Choroid plexus epithelial cell (primary cell): ENCODE measurements at regions not wholly inside any gene's neighbourhood (a gene's known extent, or its start where the extent isn't known, plus 50 kb on each side); places are given as distances from the start of the nearest gene placed in this dataset.

ENCODE experiments used
- DNase-seq: peaks from one replicate; pipeline ENCODE4 v3.0.0-alpha.2; 2010; ENCODE audit warnings: low read depth
- H3K4me3 ChIP-seq: 2 replicates; pipeline ENCODE4 v1.5.1; 2011; ENCODE audit warnings: low read depth, mild to moderate bottlenecking, control low read depth, low read length, moderate library complexity
- TF ChIP-seq, protein P1 (sequence below): conservative IDR thresholded peaks from 2 replicates; pipeline ENCODE4 v1.5.1; 2011; ENCODE audit warnings: low read depth, mild to moderate bottlenecking, control low read depth, inconsistent platforms, low read length, moderate library complexity

DNA sequence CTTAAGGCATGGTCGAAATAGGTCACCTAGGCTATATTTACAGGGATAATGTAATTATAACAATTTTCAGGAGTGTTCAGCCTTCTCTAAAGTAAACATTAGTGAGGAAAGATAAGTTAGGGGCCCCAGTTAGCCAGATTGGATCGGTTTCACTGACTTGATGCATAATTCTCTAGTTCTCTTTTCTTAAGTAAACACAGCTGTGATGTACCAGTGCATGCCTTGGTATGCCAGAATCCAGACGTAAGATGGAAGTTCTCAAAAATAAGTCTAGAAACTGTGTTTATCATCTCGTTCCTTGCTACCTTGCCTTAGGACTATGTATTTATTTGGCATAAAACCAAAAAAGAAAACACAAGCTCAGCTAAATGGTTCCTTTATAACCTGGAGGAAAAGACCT, 442.2 kb upstream of the CLINT1 start:
- H3K4me3 ChIP-seq, result no peak overlapping the region
- TF ChIP-seq, protein P1, sequence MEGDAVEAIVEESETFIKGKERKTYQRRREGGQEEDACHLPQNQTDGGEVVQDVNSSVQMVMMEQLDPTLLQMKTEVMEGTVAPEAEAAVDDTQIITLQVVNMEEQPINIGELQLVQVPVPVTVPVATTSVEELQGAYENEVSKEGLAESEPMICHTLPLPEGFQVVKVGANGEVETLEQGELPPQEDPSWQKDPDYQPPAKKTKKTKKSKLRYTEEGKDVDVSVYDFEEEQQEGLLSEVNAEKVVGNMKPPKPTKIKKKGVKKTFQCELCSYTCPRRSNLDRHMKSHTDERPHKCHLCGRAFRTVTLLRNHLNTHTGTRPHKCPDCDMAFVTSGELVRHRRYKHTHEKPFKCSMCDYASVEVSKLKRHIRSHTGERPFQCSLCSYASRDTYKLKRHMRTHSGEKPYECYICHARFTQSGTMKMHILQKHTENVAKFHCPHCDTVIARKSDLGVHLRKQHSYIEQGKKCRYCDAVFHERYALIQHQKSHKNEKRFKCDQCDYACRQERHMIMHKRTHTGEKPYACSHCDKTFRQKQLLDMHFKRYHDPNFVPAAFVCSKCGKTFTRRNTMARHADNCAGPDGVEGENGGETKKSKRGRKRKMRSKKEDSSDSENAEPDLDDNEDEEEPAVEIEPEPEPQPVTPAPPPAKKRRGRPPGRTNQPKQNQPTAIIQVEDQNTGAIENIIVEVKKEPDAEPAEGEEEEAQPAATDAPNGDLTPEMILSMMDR, result no peak
- DNase-seq, result peak; percentile 23

DNA sequence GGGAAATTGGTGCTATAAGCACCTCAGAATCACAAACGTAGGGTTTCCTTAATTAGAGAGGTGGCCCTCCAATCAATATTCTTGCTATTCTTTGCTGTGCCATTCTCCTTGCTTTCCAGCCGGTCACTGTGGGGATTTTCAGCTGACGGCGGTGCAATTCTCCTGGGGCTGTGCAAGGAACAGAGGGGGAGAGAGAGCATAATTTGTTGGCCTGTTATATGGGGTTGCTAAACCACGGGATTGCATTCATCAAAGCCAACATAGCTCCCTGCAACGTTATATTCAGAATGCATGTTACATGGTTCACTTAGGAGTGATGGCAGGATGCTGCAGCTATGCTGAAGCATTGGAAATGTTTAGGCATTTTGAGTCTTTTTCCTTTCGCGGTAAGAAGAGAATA, 441.3 kb upstream of the CLINT1 start:
- no peak overlapping the region for H3K4me3 ChIP-seq
- DNase-seq, result no peak
- TF ChIP-seq, protein P1, result no peak

DNA sequence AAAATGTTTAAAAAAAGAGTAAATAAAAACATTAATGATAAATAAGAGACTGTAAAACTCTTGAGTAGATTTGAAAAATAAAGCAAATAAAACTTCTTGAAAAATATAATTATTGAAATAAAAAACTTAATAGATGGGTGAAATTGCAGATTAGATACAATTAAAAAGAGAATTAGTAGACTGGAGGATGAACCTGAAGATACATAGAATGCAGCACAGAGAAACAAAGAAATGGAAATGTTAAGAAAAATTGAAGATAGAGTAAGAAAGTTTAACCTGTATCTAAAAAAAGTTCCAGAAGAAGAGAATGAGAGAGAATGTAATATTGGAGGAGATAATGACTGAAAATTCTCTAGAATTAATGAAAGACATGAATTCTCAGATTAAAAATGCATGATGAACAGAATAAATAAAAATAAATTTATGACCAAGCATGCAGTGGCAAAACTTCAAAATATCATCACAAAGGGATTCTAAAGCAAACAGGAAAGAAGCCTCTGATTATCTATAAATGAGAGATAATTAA, 438.1 kb upstream of the CLINT1 start:
- no peak for DNase-seq
- TF ChIP-seq, protein P1, result no peak

DNA sequence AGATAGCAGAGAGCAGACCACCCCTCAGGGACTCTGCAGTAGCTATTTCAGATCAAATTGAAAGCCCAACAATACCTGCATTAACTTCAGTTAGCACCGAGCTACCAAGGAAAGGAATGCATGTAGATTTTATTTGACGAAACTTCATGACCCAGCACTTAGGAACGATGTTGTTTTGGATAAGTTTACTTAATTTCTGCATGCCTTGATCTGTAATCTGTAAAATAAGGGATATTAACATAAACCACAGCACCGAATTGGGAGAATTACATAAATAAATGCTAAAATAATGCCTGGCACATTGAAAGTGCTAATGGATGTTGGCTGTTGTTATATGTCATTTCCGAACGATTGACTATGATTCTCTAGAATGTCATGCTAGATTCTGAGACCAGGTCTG, 435.8 kb upstream of the CLINT1 start:
- DNase-seq, result no peak
- TF ChIP-seq, protein P1, result no peak
- H3K4me3 ChIP-seq, result no peak overlapping the region

More for the DNA sequence above, 438.1 kb upstream of the CLINT1 start:
- H3K4me3 ChIP-seq, result no peak overlapping the region

DNA sequence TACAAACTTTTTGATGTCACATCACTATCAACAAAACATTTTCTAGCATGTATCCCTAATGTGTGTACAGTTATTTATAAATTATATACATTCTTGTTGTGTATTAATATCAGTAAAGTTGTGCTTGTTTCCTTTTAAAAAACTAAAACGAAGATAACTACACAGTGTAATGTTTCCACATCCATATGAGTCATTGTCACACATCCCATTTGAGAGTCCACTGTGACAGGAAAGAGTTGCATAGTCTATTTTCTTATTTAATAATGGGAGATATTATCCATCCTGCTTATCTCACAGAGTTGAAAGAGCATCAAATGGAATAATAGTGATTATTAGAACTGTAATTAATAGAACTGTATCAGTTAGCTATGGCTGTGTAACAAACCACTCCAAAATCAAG, 434.0 kb upstream of the CLINT1 start:
- H3K4me3 ChIP-seq, result no peak overlapping the region
- DNase-seq, result no peak
- TF ChIP-seq, protein P1, result no peak

DNA sequence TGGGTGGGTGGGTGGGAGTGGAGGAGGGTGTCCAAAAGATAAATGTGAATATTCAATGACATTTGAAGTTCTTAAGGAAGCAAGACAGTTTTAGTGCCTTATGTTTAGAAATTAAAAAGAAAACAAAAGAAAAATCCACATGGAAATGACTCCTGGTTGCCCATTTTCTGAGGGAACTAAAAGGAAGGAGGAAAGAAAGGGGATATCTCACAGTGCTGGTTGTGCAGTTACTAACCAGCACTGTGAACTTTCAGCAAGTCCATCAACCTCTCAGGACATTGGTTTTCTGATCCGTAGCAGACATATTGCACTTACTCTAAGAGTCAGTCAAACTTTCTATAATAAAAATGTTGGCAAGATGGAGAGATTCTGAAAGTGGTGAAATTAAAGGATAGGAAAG, 431.0 kb upstream of the CLINT1 start:
- H3K4me3 ChIP-seq, result no peak overlapping the region
- no peak for DNase-seq
- TF ChIP-seq, protein P1, result no peak

DNA sequence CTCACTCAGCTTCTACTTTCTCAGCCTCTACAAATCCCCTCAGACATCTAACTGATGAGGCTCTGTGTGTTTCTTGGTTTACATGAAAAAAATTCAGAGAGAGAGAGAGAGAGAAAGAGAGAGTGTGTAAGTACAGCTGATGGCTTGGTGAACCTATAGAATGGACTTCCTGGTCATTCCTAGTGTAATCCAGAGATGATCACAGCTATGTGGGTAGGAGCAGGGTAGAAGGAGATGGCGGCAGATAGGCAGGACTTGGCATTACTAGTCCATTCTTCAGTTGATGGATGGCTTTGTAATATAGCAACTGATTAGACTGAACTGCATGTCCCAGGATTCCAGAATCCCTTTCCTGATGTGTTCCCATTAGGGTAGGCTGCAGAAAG, 429.3 kb upstream of the CLINT1 start:
- no peak overlapping the region for H3K4me3 ChIP-seq
- TF ChIP-seq, protein P1, result no peak
- peak; percentile 7 for DNase-seq
